Activated naive CD4-positive, alpha-beta T cell treated with anti-CD3 and anti-CD28 coated beads, Interleukin-2, amount 10 ng/mL, durations not matched to agents 7 days and 5 days (primary cell): ENCODE measurements at regions not wholly inside any gene's neighbourhood (a gene's known extent, or its start where the extent isn't known, plus 50 kb on each side); places are given as distances from the start of the nearest gene placed in this dataset.

Experiments
- CTCF ChIA-PET: fragments of 350-600 bp; sonication (Branson Sonifier 250); formaldehyde crosslinking; loops from one replicate; lab custom pipeline; 2021; ENCODE audit warnings: antibody characterized with exemption; lab: Charles Lee
- DNase-seq: peaks from one replicate; pipeline ENCODE4 v3.0.0-alpha.2; 2020
- H3K27ac Mint-ChIP-seq: one replicate; pipeline ENCODE4 v1.8.0; 2021; ENCODE audit warnings: mild to moderate bottlenecking, moderate library complexity, mixed read lengths
- H3K27me3 Mint-ChIP-seq: one replicate; pipeline ENCODE4 v1.8.0; 2021; ENCODE audit warnings: mild to moderate bottlenecking, mixed read lengths
- H3K36me3 Mint-ChIP-seq: one replicate; pipeline ENCODE4 v1.8.0; 2021; ENCODE audit warnings: mixed read lengths
- H3K4me1 Mint-ChIP-seq: one replicate; pipeline ENCODE4 v1.8.0; 2021; ENCODE audit warnings: mixed read lengths
- H3K4me3 Mint-ChIP-seq: one replicate; pipeline ENCODE4 v1.8.0; 2021; ENCODE audit warnings: mild to moderate bottlenecking, moderate library complexity, mixed read lengths
- H3K9me3 Mint-ChIP-seq: one replicate; pipeline ENCODE4 v1.8.0; 2021; ENCODE audit warnings: mixed read lengths

DNA sequence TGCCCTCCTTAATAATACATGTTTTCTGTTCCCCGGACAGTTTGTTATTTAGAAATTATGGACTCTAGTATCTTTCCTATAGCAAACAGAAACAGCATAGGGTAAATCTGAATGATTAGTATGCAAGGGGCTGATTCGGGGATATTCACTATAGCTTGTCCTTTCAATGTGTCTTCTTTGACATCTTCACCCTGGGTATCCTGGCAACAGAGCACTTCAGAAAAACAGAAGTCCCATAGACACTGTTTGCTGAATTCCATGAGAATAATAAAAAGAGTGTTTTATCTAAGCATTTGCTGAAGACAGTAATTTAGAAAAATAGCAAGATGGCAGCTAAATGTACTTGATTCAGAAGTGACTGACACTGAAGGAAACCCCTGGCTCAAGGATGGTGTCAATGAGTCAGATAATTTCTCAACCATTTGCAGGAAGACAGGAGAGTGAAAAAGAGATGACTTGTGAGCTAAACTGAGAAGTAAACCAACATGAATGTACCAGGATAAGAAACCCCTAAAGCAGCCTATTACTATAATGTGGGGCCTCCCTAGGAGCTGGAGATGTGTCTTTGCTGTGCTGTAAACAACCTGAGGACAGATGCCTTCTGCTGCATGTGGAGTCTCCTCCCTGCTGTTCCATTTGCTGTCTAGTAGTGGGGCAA lies 246.2 kb downstream of the MAN2A1 start:
- no peak for DNase-seq
- Mint-ChIP-seq H3K36me3 (no peaks in the 10 kb centered on the region), H3K4me3 (no peak overlapping the region), H3K27ac (no peak overlapping the region), H3K9me3 (peaks cover 8% of the 10 kb centered on the region), H3K4me1 (peaks cover 11% of the 10 kb centered on the region), H3K27me3 (no peaks in the 10 kb centered on the region)
- CTCF ChIA-PET: no interaction called here

DNA sequence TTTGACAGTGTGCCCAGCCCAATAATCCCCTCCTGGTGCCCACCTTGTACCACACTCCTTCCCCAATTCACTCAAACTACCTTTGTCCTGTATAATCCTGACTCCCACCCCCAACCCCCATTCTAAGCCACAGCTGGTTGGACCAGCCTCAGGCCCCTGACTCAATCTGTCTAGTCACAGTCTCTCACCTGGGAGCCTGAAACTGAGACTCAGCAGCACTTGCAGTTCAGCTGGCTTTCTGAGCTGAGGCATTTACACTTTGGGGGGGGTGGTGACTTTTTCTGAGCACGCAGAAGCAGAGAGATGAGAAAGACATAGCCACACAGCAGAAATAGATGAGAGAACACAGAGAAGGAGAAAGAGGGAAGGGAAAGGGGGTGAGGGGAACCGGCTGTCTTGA lies 247.3 kb downstream of the MAN2A1 start:
- Mint-ChIP-seq H3K4me3 (no peak overlapping the region), H3K27me3 (no peaks in the 10 kb centered on the region), H3K27ac (peak overlapping the region; percentile 72), H3K9me3 (peaks cover 10% of the 10 kb centered on the region), H3K36me3 (no peaks in the 10 kb centered on the region), H3K4me1 (peaks cover 11% of the 10 kb centered on the region)
- CTCF ChIA-PET: interaction anchor here (1.1 kb wide), 1 partner anchor 119 kb away, joined by 3 read pairs; no protein-coding TSS in a partner anchor
- DNase-seq: no peak

DNA sequence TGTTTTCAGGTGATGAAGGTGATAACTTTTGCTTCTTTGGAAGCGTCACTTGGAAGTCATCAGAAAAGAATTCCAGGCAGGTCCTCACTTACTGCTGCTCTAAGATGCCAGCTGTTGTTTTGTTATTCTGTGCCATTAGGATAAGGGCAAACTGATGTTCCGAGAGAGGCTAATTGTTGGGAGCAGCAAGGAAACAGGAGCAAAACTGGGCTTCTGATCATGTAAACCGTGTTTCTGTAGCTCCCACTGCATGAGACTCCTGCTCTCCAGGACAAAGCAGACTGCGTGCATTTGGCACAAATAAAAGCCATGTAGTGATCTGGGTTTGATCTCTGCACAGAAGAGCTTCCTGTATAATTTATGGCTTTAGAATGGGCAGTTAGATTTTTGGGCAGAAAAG lies 248.2 kb downstream of the MAN2A1 start:
- CTCF ChIA-PET: interaction anchor here (1.1 kb wide), 1 partner anchor 118 kb away, joined by 3 read pairs; no protein-coding TSS in a partner anchor
- peaks cover 11% of the 10 kb centered on the region for H3K4me1 Mint-ChIP-seq
- no peak for DNase-seq
- no peak overlapping the region for H3K27ac Mint-ChIP-seq
- no peaks in the 10 kb centered on the region for H3K27me3 Mint-ChIP-seq
- no peak overlapping the region for H3K4me3 Mint-ChIP-seq
- H3K36me3 Mint-ChIP-seq: no peaks in the 10 kb centered on the region
- peaks cover 10% of the 10 kb centered on the region for H3K9me3 Mint-ChIP-seq

DNA sequence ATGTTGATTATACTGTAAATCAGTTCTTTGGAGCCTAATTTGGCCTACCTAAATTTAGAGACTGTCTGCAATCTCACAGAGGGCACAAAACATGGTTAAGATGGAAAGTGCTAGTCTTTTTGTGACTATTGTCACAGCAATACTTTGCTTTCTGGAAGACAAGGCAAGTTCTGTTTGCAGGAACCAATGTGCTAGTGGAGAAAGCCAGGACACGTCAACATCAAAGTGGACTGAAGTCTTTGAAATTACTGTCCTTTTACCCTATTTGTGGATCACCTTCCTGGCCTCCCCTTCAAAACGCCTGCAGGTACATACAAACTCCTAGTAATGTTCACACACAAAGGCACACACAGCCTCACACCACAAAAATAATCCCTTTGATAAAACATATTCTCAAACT lies 248.7 kb downstream of the MAN2A1 start:
- Mint-ChIP-seq H3K9me3 (peaks cover 10% of the 10 kb centered on the region), H3K27ac (no peak overlapping the region), H3K36me3 (no peaks in the 10 kb centered on the region), H3K4me1 (peaks cover 11% of the 10 kb centered on the region), H3K4me3 (no peak overlapping the region), H3K27me3 (no peaks in the 10 kb centered on the region)
- no peak for DNase-seq
- CTCF ChIA-PET: no interaction called here

DNA sequence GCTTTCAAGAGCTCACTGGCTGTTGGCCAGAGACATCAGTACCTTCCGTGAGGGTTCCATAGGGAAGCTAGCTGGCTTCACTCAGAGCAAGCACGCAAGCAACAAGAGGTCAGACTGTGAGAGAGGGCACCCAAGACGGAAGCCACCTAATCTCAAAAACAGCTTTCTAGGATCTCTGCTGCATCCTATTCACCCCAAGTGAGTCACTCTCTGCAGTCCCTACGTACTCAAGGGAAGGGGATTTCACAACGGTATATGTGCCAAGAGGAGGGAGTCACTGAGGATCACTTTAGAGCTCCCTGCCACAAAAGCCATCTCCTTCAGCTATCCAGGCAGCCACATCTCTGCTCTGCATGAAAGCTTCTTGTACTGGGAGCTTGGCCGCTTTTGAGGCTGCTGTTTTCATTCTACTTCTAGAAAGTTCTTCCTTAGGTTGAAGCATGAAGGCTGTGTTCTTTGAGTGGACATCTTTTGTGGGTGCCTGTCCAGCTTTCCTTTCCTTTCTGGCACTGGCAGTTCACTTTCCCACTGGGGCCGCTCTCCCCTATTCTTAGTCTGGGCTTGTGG lies 249.5 kb downstream of the MAN2A1 start:
- no peaks in the 10 kb centered on the region for H3K27me3 Mint-ChIP-seq
- H3K4me3 Mint-ChIP-seq: no peak overlapping the region
- H3K9me3 Mint-ChIP-seq: peaks cover 10% of the 10 kb centered on the region
- CTCF ChIA-PET: no interaction called here
- no peaks in the 10 kb centered on the region for H3K36me3 Mint-ChIP-seq
- no peak for DNase-seq
- H3K4me1 Mint-ChIP-seq: peaks cover 11% of the 10 kb centered on the region
- H3K27ac Mint-ChIP-seq: no peak overlapping the region

DNA sequence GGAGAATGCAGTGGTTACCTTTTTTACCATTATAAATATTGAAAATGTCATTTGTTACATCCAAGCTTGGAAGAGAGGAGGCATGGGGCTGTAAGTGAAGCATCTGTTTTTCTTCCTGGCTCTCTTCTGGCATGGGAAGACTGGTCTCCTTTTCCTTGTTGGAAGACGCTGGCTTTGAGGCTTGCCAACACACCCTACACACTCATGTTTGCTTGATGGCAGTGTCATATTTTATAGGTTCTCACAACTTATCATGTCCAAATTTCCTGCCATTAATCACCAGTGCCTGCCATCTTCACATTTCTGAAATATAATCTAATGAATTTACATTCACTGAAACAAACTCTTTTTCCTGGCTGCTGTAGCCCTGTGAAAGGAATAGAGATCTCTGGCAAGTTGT lies 252.9 kb downstream of the MAN2A1 start:
- Mint-ChIP-seq H3K4me1 (peaks cover 21% of the 10 kb centered on the region), H3K9me3 (peaks cover 10% of the 10 kb centered on the region), H3K27me3 (no peaks in the 10 kb centered on the region), H3K4me3 (no peak overlapping the region), H3K36me3 (no peaks in the 10 kb centered on the region), H3K27ac (no peak overlapping the region)
- no peak for DNase-seq
- CTCF ChIA-PET: no interaction called here

DNA sequence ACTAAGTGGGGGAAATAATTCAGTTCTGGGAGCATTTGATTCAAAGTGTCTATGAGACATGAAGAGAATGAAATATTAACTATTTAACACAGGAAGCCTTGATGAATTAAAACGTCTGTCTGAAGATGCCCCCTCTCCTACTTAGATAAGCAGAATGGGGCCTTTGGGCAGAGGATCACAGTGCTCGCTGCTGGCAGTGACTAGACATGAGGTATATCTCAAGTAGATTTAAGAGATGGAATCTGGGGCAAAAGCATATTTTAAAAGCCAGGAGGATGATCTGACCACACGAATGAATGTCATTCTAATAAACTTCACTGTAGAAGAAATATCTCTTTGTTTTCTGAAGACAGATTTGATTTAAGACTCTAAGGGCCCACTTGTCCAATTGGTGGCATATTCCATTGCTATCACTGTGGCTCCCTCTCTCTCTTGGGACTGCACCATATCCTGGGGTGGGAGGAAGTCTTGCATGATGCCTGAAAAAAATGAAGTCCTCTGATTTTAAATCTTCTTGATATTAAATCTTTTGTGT lies 254.0 kb downstream of the MAN2A1 start:
- Mint-ChIP-seq H3K4me1 (peaks cover 21% of the 10 kb centered on the region), H3K4me3 (no peak overlapping the region), H3K9me3 (peaks cover 10% of the 10 kb centered on the region), H3K27me3 (no peaks in the 10 kb centered on the region), H3K36me3 (no peaks in the 10 kb centered on the region), H3K27ac (no peak overlapping the region)
- CTCF ChIA-PET: no interaction called here
- DNase-seq: no peak

DNA sequence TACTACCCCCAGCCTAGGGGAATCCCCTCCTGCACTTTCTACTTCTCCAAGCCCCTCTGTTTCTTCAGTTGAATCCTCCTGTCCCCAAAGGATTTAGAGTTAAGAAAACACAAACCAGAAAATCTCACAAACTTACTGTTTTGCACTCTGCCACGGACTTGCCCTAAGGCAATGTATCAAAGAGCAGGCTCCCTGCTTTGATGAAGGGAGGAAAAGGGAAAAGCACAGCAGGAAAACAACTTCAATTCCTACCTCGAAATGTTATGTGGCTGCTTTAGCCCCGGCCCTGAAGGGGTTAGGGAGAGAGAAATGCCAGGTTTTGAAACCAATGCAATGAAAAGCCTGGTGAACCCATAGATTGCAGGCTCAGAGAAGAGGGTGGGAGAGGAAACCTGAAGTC lies 254.7 kb downstream of the MAN2A1 start:
- peaks cover 10% of the 10 kb centered on the region for H3K9me3 Mint-ChIP-seq
- DNase-seq: no peak
- peaks cover 21% of the 10 kb centered on the region for H3K4me1 Mint-ChIP-seq
- H3K27ac Mint-ChIP-seq: no peak overlapping the region
- no peaks in the 10 kb centered on the region for H3K27me3 Mint-ChIP-seq
- H3K4me3 Mint-ChIP-seq: no peak overlapping the region
- no peaks in the 10 kb centered on the region for H3K36me3 Mint-ChIP-seq
- CTCF ChIA-PET: no interaction called here

DNA sequence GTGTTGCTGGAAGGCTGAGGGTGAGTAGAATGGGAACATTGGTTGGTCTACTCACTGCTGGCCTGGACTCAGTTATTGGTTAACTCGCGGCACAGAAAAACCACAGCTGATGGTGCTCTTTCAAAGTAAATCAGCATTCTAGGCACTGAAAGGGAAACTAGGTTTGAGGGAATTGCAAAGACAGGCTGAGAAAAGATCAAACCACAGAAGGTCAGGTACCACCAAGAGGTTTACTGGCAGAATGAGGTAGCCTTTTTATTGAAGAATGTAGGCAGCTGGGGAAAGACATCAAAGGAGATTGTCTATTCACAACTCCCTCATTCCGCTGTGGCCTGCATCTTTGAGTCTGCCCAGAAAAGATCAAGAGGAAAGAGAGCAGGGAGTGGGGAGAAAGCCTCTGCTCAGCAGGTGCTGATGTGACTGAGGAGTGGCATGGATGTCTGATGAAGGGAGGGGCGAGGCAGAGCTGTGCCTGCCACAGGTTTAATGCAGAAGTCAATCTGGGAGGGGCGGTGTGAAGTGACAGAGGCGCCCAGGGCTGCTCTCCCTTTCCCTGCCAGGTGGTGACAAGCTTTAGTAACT lies 255.5 kb downstream of the MAN2A1 start:
- H3K27me3 Mint-ChIP-seq: no peaks in the 10 kb centered on the region
- peak overlapping the region; percentile 12 for H3K27ac Mint-ChIP-seq
- no peak overlapping the region for H3K4me3 Mint-ChIP-seq
- DNase-seq: no peak
- CTCF ChIA-PET: no interaction called here
- no peaks in the 10 kb centered on the region for H3K36me3 Mint-ChIP-seq
- H3K9me3 Mint-ChIP-seq: peaks cover 7% of the 10 kb centered on the region
- H3K4me1 Mint-ChIP-seq: peaks cover 21% of the 10 kb centered on the region

DNA sequence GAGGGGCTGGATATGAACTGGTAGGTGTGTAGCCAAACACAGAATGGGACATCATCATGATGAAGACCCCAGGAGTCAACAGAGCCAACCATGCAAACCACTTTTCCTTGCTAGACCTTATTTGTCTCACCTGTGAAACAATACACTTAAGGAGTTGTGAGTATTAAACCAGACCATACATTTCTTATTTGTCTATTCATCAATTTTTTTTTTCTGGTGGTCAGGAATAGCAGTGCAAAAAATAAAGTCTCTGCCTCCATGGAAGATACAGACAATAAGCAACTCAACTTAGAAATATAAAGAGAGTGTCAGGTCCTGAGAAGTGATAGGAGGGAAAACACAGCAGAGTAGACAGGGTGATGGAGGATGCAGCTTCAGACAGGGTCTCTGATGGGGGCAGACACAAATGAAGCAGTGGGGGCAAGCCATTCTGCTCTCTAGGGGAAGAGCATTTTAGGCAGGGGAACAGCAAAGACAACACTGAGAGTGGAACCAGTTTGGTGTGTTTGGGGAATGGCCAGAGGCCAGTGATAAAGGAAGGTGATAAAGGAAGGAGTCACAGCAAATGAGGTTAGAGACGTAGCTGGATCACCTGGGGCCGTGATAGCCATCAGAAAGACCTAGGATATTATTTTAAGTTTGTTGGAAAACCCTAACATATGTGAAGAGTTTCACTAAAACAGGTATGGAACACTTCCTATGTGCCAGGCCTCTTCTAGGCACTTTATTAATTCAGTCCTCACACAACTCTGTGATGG lies 256.2 kb downstream of the MAN2A1 start:
- CTCF ChIA-PET: no interaction called here
- Mint-ChIP-seq H3K4me1 (peaks cover 21% of the 10 kb centered on the region), H3K36me3 (no peaks in the 10 kb centered on the region), H3K4me3 (no peak overlapping the region), H3K9me3 (peaks cover 1% of the 10 kb centered on the region), H3K27ac (no peak overlapping the region), H3K27me3 (no peaks in the 10 kb centered on the region)
- DNase-seq: no peak

DNA sequence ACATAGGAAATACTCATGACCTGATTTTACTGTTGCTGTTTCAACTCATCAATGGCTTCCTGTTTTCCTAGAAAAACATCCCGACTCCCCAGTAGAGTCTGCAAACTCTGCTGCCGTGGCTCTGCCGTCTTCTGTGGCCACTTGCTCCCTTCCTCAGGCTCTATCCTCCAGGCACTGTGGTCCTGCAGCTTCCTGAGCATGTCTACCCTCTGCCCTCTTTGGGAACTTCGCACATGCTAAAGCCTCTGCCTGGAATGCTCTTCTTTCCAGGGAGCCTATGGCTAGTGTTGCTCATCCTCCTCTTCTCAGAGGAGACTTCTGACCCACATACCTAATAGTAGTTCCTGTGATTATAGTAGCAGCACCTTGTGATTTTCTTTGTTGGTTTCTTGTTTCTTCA lies 256.9 kb downstream of the MAN2A1 start:
- H3K4me1 Mint-ChIP-seq: peaks cover 21% of the 10 kb centered on the region
- H3K36me3 Mint-ChIP-seq: no peaks in the 10 kb centered on the region
- DNase-seq: no peak
- H3K27me3 Mint-ChIP-seq: no peaks in the 10 kb centered on the region
- no peak overlapping the region for H3K27ac Mint-ChIP-seq
- H3K9me3 Mint-ChIP-seq: no peaks in the 10 kb centered on the region
- CTCF ChIA-PET: no interaction called here
- no peak overlapping the region for H3K4me3 Mint-ChIP-seq

DNA sequence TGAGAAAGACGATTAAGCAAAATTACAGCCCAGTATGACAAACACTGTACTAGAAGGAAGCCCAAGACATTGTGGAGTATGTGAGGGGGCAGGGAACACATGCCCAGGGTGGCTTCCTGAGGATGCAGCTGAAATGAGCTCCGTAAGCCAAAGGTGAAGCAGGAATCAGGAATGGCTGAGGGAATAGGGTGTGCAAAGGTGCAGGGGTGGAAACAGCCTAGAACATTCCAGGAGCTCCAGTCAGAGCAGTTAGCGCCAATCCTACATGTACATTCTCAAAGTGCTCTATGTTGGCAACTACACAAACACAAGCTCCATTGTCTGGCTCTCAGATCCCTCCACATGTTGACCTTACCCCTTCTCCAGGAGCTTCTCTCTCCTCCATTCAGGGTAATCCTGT lies 257.9 kb downstream of the MAN2A1 start:
- H3K4me1 Mint-ChIP-seq: peaks cover 21% of the 10 kb centered on the region
- H3K27ac Mint-ChIP-seq: no peak overlapping the region
- no peak overlapping the region for H3K4me3 Mint-ChIP-seq
- no peaks in the 10 kb centered on the region for H3K27me3 Mint-ChIP-seq
- H3K36me3 Mint-ChIP-seq: no peaks in the 10 kb centered on the region
- CTCF ChIA-PET: interaction anchor here (1.1 kb wide), 1 partner anchor 107 kb away, joined by 3 read pairs; no protein-coding TSS in a partner anchor
- no peak for DNase-seq
- H3K9me3 Mint-ChIP-seq: no peaks in the 10 kb centered on the region

DNA sequence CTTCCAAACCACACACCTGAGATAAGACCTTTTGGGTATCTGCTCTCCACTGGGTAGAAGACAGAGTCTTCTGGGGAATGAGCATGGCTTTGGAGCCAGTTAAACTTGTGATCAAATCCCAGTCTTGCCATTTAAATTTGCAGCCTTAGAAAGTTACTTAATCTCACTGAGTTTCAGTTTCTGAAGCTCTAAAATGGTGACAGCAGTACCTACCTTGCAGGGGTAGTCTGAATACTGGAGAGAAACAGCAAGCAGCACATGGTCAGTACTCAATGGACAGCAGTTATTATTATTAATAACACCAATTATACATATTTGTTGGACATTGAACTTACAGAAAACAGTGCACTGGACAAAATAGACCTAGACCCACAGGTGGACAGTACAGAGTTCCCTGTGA lies 260.9 kb downstream of the MAN2A1 start:
- no peak overlapping the region for H3K27ac Mint-ChIP-seq
- DNase-seq: no peak
- peaks cover 10% of the 10 kb centered on the region for H3K4me1 Mint-ChIP-seq
- no peaks in the 10 kb centered on the region for H3K36me3 Mint-ChIP-seq
- CTCF ChIA-PET: interaction anchor here (1.0 kb wide), 1 partner anchor 10 kb away, joined by 4 read pairs; no protein-coding TSS in a partner anchor
- H3K9me3 Mint-ChIP-seq: no peaks in the 10 kb centered on the region
- no peaks in the 10 kb centered on the region for H3K27me3 Mint-ChIP-seq
- no peak overlapping the region for H3K4me3 Mint-ChIP-seq

DNA sequence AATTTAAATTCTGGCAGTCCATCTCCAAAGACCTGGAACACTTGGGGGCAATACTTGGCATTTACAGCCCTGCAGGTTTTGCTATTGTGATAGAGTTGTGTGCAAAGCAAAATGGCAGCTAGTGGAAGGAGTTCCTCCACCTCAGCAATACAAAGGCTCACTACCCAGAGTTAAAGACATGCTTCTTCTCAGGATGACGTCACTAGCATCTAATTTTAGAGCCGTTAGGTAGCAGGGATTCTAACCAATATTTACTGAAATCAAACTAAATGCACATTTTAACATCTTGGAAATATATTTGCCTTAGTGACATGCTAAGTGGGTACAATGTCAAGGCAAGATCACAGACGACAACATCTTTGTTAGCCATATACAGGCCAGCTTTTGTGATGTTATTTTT lies 261.6 kb downstream of the MAN2A1 start:
- no peaks in the 10 kb centered on the region for H3K27me3 Mint-ChIP-seq
- no peak for DNase-seq
- H3K9me3 Mint-ChIP-seq: no peaks in the 10 kb centered on the region
- no peaks in the 10 kb centered on the region for H3K36me3 Mint-ChIP-seq
- no peak overlapping the region for H3K4me3 Mint-ChIP-seq
- H3K27ac Mint-ChIP-seq: no peak overlapping the region
- peaks cover 5% of the 10 kb centered on the region for H3K4me1 Mint-ChIP-seq
- CTCF ChIA-PET: no interaction called here
